Nephron (organoid): ENCODE measurements at regions not wholly inside any gene's neighbourhood (a gene's known extent, or its start where the extent isn't known, plus 50 kb on each side); places are given as distances from the start of the nearest gene placed in this dataset.
A peak's percentile ranks its signal among the peaks of the same experiment; 100 is the strongest.

Experiments used
- H3K27ac Mint-ChIP-seq, 3 experiments: 2 replicates each; pipeline ENCODE4 v1.8.0; 2020; ENCODE audit warnings: mixed read lengths in 3 of 3, mild to moderate bottlenecking in 2 of 3, moderate library complexity in 1 of 3
- H3K27me3 Mint-ChIP-seq: 2 replicates; pipeline ENCODE4 v1.8.0; 2021; ENCODE audit warnings: low read depth, mild to moderate bottlenecking, moderate library complexity, mixed read lengths
- H3K36me3 Mint-ChIP-seq: 2 replicates; pipeline ENCODE4 v1.8.0; 2020; ENCODE audit warnings: low read depth, mixed read lengths
- H3K4me1 Mint-ChIP-seq: 2 replicates; pipeline ENCODE4 v1.8.0; 2020; ENCODE audit warnings: mixed read lengths
- H3K4me3 Mint-ChIP-seq, 3 experiments: 2 replicates each; pipeline ENCODE4 v1.8.0; 2020; ENCODE audit warnings: mild to moderate bottlenecking in 3 of 3, mixed read lengths in 3 of 3, moderate library complexity in 2 of 3
- H3K9me3 Mint-ChIP-seq: 2 replicates; pipeline ENCODE4 v1.8.0; 2020; ENCODE audit warnings: mixed read lengths
- TF ChIP-seq, protein P1 (sequence below), 3 experiments: fragments of 200-600 bp; sonication (generic); IDR thresholded peaks; one replicate each; pipeline ENCODE4 v1.5.0; 2021; ENCODE audit warnings: antibody characterized with exemption in 3 of 3; ENCODE audit not compliant: unreplicated experiment in 3 of 3

DNA sequence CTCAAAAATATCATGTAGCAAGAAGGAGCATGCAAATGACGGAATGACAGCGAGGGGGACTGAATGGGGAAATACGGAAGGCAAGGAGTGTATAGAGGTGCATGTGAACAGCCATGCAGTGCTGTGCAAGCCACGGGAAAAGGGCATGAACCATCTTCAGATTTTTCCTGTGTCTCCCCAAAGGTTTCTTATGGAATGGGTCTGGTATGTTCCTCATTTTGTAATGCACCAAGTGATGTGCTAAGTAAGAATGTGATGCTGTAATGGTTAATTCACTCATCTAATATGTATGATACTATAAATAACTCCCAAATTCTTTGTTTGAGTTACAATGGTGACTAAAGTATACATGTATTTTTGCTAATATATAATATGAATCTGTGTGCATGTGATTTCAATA, 99.0 kb upstream of the DAB2 start:
- TF ChIP-seq, protein P1, sequence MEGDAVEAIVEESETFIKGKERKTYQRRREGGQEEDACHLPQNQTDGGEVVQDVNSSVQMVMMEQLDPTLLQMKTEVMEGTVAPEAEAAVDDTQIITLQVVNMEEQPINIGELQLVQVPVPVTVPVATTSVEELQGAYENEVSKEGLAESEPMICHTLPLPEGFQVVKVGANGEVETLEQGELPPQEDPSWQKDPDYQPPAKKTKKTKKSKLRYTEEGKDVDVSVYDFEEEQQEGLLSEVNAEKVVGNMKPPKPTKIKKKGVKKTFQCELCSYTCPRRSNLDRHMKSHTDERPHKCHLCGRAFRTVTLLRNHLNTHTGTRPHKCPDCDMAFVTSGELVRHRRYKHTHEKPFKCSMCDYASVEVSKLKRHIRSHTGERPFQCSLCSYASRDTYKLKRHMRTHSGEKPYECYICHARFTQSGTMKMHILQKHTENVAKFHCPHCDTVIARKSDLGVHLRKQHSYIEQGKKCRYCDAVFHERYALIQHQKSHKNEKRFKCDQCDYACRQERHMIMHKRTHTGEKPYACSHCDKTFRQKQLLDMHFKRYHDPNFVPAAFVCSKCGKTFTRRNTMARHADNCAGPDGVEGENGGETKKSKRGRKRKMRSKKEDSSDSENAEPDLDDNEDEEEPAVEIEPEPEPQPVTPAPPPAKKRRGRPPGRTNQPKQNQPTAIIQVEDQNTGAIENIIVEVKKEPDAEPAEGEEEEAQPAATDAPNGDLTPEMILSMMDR (IDR thresholded peaks at IDR 0.05; ENCODE audit: unreplicated experiment in 3 of 3), result no peak
- H3K27me3 Mint-ChIP-seq, result no peaks in the 10 kb centered on the region
- peaks cover 17% of the 10 kb centered on the region for H3K4me1 Mint-ChIP-seq
- H3K4me3 Mint-ChIP-seq, result no peak overlapping the region
- no peaks in the 10 kb centered on the region for H3K36me3 Mint-ChIP-seq
- no peak overlapping the region for H3K27ac Mint-ChIP-seq
- peaks cover 3% of the 10 kb centered on the region for H3K9me3 Mint-ChIP-seq

DNA sequence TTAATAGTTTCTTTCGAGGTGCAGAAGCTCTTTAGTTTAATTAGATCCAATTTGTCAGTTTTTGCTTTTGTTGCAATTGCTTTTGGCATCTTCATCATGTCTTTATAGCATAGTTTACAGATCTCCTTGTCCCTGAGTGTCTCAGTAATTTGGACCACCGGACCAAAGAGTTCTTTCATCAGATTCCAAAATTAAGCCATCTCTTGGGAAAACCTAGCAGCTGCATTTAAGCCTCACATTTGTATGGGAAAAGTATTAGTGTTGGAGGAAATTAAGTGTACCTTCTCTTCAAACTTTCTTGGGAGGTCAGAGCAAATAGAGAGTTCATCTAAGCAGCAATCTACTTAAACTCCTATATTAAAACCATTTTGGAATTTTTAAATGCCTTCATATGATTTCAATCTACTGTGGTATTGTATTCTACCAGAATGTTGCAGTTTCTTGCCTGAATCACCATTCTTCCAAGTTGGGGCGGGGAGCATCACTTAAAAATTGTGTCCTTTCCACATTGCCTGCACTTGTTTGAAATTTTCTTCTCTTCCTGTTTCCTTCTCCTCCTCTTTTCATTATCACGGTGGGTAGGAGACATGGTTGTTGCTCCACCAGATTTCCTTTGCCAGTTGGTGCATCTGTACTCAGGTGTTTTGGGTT, 97.3 kb upstream of the DAB2 start:
- peaks cover 31% of the 10 kb centered on the region for H3K4me1 Mint-ChIP-seq
- TF ChIP-seq, protein P1 (IDR thresholded peaks at IDR 0.05; ENCODE audit: unreplicated experiment in 3 of 3), result no peak
- H3K4me3 Mint-ChIP-seq, result no peak overlapping the region
- H3K27me3 Mint-ChIP-seq, result no peaks in the 10 kb centered on the region
- no peaks in the 10 kb centered on the region for H3K36me3 Mint-ChIP-seq
- peaks cover 3% of the 10 kb centered on the region for H3K9me3 Mint-ChIP-seq
- peak overlapping the region in 1 of 3 experiments; percentile 23 for H3K27ac Mint-ChIP-seq

GRCh38 chr5:39521098-39521860, 96.5 kb upstream of the DAB2 start:
- Mint-ChIP-seq H3K27ac (peak overlapping the region in 1 of 3 experiments; percentile 23), H3K4me3 (no peak overlapping the region), H3K4me1 (peaks cover 31% of the 10 kb centered on the region), H3K9me3 (peaks cover 3% of the 10 kb centered on the region), H3K36me3 (no peaks in the 10 kb centered on the region), H3K27me3 (no peaks in the 10 kb centered on the region)
- TF ChIP-seq, protein P1 (IDR thresholded peaks at IDR 0.05; ENCODE audit: unreplicated experiment in 3 of 3), result no peak

GRCh38 chr5:39520232-39520572, 95.4 kb upstream of the DAB2 start:
- Mint-ChIP-seq H3K36me3 (no peaks in the 10 kb centered on the region), H3K27me3 (no peaks in the 10 kb centered on the region), H3K9me3 (peaks cover 3% of the 10 kb centered on the region), H3K4me1 (peaks cover 31% of the 10 kb centered on the region), H3K27ac (peak overlapping the region; percentile 74 to 82 (median 75)), H3K4me3 (no peak overlapping the region)
- TF ChIP-seq, protein P1 (IDR thresholded peaks at IDR 0.05; ENCODE audit: unreplicated experiment in 3 of 3), result no peak

- Mint-ChIP-seq H3K27ac (peak overlapping the region; percentile 74 to 82 (median 75)), H3K27me3 (no peaks in the 10 kb centered on the region), H3K9me3 (peaks cover 3% of the 10 kb centered on the region), H3K4me1 (peaks cover 31% of the 10 kb centered on the region), H3K4me3 (no peak overlapping the region), H3K36me3 (no peaks in the 10 kb centered on the region)
- TF ChIP-seq, protein P1 (IDR thresholded peaks at IDR 0.05; ENCODE audit: unreplicated experiment in 3 of 3), result no peak
Observed at GRCh38 chr5:39519566-39520231, 94.9 kb upstream of the DAB2 start.
